H54 (cell line): ENCODE measurements at regions not wholly inside any gene's neighbourhood (a gene's known extent, or its start where the extent isn't known, plus 50 kb on each side); places are given as distances from the start of the nearest gene placed in this dataset.
"Not testable (repeated sequence)": the region's sequence is repeated elsewhere in the genome, so short reads cannot be mapped to it uniquely, and the experiment has no call there.

Experiments
- DNase-seq: peaks from one replicate; pipeline ENCODE4 v3.0.0; 2011; ENCODE audit warnings: low spot score, mixed read lengths; ENCODE audit not compliant: insufficient read length
- FAIRE-seq: peaks from 3 replicates; lab custom pipeline; 2011; peaks lifted over from hg19 to GRCh38; lab: Jason Lieb, UNC
- POLR2A ChIP-seq: IDR thresholded peaks from 2 replicates; pipeline ENCODE4 v1.6.1; 2011; ENCODE audit warnings: low read depth, mild to moderate bottlenecking, low read length

GRCh38 chr1:213793482-213794067, 194.2 kb upstream of the PROX1 start:
- no peak for FAIRE-seq
- no peak for TF ChIP-seq POLR2A
- DNase-seq: no peak

- no peak for DNase-seq
- no peak for FAIRE-seq
- TF ChIP-seq POLR2A: no peak
Measured at GRCh38 chr1:213796525-213796924, 191.2 kb upstream of the PROX1 start.

GRCh38 chr1:213808288-213808687, 179.5 kb upstream of the PROX1 start:
- DNase-seq, FAIRE-seq: not testable (repeated sequence)

- TF ChIP-seq POLR2A: no peak
- DNase-seq (no peak), FAIRE-seq (no peak)
Measured at GRCh38 chr1:213817156-213817555, 170.6 kb upstream of the PROX1 start.

- TF ChIP-seq POLR2A: no peak
- FAIRE-seq (no peak), DNase-seq (no peak)
Measured at GRCh38 chr1:213820362-213821149, 167.2 kb upstream of the PROX1 start.

- FAIRE-seq: no peak
- TF ChIP-seq POLR2A: no peak
- DNase-seq: no peak
Measured at GRCh38 chr1:213821175-213821942, 166.4 kb upstream of the PROX1 start.

- no peak for FAIRE-seq
- no peak for DNase-seq
- no peak for TF ChIP-seq POLR2A
Measured at GRCh38 chr1:213821943-213822334, 165.8 kb upstream of the PROX1 start.

- TF ChIP-seq POLR2A: no peak
- DNase-seq (no peak), FAIRE-seq (no peak)
Measured at GRCh38 chr1:213826891-213827290, 160.9 kb upstream of the PROX1 start.

GRCh38 chr1:213828867-213829266, 158.9 kb upstream of the PROX1 start:
- DNase-seq: no peak
- FAIRE-seq: no peak
- TF ChIP-seq POLR2A: no peak

- no peak for DNase-seq
- TF ChIP-seq POLR2A: no peak
- no peak for FAIRE-seq
Measured at GRCh38 chr1:213829780-213830179, 158.0 kb upstream of the PROX1 start.

GRCh38 chr1:213830371-213830770, 157.4 kb upstream of the PROX1 start:
- no peak for TF ChIP-seq POLR2A
- DNase-seq: no peak
- no peak for FAIRE-seq

GRCh38 chr1:213840575-213840974, 147.2 kb upstream of the PROX1 start:
- DNase-seq: no peak
- FAIRE-seq: no peak
- TF ChIP-seq POLR2A: no peak

- TF ChIP-seq POLR2A: no peak
- FAIRE-seq (no peak), DNase-seq (no peak)
Measured at GRCh38 chr1:213844632-213845031, 143.1 kb upstream of the PROX1 start.

- DNase-seq: no peak
- no peak for FAIRE-seq
- TF ChIP-seq POLR2A: no peak
Measured at GRCh38 chr1:213852107-213852506, 135.7 kb upstream of the PROX1 start.
